ENCODE measurements at regions not wholly inside any gene's neighbourhood (a gene's known extent, or its start where the extent isn't known, plus 50 kb on each side); places are given as distances from the start of the nearest gene placed in this dataset.

- TF ChIP-seq CTCF (IDR thresholded peaks at IDR 0.05; ENCODE audit: insufficient read depth, low read depth, low read length) (no peak), EZH2 (IDR thresholded peaks at IDR 0.05; ENCODE audit: insufficient read depth, low read length) (no peak)
Observed at GRCh38 chr9:91045041-91045440, 243.4 kb downstream of the SYK start.

Measured in astrocyte (in vitro differentiated cells and primary cell).